GM12892 (cell line): ENCODE measurements at regions not wholly inside any gene's neighbourhood (a gene's known extent, or its start where the extent isn't known, plus 50 kb on each side); places are given as distances from the start of the nearest gene placed in this dataset.
"Not testable (repeated sequence)": the region's sequence is repeated elsewhere in the genome, so short reads cannot be mapped to it uniquely, and the experiment has no call there.

Experiments
- DNase-seq: peaks from one replicate; pipeline ENCODE4 v3.0.0; 2011; ENCODE audit not compliant: insufficient read length
- FAIRE-seq: peaks from 2 replicates; lab custom pipeline; 2011; peaks lifted over from hg19 to GRCh38; lab: Jason Lieb, UNC
- POLR2A ChIP-seq: IDR thresholded peaks from 2 replicates; pipeline ENCODE4 v1.6.1; 2011; ENCODE audit warnings: low read depth, low read length, control low read depth
- POLR2AphosphoS5 ChIP-seq: IDR thresholded peaks from 2 replicates; pipeline ENCODE4 v1.6.1; 2011; ENCODE audit warnings: low read depth, low read length, control low read depth
- TAF1 ChIP-seq: IDR thresholded peaks from 2 replicates; pipeline ENCODE4 v1.6.1; 2011; ENCODE audit warnings: low read depth, mild to moderate bottlenecking, control low read depth, low read length, borderline replicate concordance

DNA sequence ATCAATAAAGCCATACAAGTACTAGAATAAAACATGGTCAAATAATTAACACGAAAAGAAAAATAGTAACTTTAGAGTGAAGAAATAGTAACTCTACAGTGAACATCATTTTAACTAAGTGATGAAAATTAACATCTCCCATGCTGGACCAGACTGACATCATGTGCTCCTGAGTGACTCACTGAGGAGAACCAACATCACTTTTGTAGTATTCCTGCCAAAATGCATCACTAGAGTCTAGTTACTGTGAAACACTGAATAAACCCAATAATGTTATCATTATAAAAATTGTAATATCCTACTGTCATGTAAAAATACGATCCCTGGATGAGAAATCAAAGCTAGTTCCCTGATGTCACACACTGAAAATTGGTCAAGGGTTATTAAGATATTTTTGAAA is 361.3 kb downstream of the CD109 start:
- FAIRE-seq, result no peak
- no peak for DNase-seq
- TF ChIP-seq POLR2A, result no peak
- TF ChIP-seq TAF1, result no peak
- TF ChIP-seq POLR2AphosphoS5, result no peak

DNA sequence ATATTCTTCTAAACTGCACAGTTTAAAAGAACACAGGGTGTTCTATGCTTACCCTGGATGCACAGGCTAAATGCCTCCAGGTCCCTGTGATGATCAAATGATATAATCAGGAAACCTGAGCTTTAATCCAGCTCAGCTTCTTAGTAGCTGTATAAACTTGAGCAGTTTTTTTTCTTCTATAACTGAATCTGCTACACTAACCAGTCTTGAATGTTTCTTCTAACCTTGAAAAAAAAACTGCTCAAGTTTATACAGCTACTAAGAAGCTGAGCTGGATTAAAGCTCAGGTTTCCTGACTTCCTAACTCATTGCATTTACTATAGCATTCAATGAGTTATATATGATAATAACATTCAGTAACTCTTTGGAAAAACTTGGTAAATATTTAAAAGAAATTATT is 358.2 kb downstream of the CD109 start:
- FAIRE-seq (no peak), DNase-seq (no peak)
- TF ChIP-seq POLR2A (no peak), TAF1 (no peak), POLR2AphosphoS5 (no peak)

DNA sequence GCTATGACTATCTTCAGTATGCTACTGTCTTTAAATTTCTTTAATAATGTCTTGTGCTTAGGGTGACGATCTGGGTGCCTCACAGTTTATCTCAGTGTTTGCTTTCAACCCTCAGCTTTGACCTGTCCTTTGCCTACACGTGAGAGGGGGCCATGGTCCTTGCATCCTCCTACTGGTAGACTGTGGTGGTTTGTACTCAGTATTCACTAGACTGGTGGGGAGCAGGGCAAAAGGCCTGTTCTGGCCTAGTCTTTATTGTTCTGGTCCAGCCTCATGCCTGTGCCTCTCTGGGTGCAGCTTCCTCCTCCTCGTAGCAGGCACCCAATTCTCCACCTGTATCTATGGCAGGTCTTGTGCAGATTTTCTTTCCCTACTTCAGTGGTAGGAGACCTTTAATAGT is 354.9 kb downstream of the CD109 start:
- DNase-seq (no peak), FAIRE-seq (no peak)
- TF ChIP-seq TAF1 (no peak), POLR2A (no peak), POLR2AphosphoS5 (no peak)

DNA sequence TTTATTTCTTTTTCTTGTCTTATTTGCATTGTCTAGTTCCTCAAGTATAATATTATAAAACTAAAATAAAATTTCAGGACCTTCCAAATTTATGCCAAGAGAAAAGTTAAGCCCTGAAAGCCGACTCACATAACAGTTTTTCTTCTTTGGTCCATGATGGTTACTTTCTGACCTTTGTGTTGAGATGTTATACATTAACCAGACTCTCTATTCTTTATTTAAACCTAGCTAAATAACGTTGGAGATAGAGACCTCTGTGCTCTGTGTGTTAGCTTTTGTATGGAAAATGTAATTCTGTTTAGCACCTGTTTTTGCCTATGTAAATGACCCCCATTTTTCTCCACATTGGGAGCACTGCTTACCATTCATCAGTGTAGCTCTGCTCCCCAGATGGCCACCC is 352.4 kb downstream of the CD109 start:
- DNase-seq (no peak), FAIRE-seq (no peak)
- TF ChIP-seq POLR2A, result no peak

DNA sequence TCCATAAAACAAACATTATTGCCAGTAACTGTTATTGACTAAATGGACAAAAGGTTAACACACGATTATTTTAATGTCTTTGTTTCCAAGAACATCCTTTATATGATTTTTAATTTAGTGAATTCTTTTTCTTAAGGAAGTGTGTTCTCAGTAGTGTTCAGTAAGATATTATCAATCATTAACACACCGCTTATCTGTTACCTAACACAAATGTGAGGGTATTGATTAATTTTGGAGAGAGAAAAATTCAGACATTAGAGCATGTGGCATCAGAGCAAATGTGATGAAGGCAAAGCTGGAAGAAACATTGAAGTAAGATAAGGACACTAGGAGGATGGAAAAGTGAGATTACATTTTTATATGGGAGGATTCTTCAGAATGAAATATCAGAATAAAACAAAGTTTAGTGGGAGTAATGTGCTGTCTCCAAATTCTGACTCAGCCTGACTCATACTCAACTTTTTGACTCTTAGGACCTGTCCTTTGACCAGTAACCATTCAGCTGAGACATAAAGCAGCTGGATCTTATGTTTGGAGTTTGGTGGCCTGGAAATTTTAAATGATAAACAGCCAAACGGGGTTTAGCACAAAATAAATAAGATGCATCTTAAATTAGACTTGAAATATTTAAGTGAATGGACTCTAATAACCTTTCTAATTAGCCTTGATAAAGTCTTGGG is 348.6 kb downstream of the CD109 start:
- no peak for TF ChIP-seq TAF1
- no peak for TF ChIP-seq POLR2A
- TF ChIP-seq POLR2AphosphoS5, result no peak
- FAIRE-seq (no peak), DNase-seq (no peak)

DNA sequence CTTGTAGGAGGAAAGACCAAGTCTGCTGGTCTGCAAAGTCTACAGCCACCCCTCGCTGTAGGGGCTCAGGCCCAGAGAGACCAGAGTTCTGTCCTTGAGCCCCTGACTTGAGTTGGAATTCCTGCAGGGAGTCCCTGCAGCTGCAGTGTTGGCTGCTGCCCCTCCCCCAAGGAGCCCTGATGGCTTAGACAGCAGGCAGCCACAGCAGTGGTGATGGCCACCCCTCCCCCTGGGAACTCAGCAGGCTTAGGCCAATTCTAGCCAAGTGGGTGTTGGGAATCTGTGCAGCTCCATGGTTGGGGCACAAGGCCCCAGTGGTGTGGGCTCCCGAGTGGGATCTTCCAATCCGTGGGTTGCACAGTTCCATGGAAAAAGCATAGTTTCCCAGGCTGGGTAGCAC is 345.4 kb downstream of the CD109 start:
- TF ChIP-seq POLR2AphosphoS5 (no peak), POLR2A (no peak), TAF1 (no peak)
- DNase-seq, result no peak
- FAIRE-seq, result no peak

DNA sequence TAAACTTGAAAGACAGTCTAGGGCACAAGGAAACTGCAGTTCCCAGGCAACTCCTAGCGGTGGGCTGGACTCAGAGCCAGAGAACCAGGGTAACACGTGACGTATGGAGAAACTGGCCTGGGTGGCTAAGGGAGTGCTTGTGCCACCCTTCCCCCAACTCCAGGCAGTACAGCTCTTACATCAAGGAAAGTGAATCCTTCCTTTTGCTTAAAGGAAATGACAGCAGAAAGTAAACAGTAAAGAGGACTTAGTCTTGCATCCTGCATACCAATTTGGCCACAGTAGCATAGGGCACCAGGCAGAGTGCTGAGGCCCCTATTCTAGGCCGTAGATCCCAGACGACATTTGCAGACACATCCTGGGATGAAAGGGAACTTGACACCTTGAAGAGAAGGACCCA is 322.8 kb downstream of the CD109 start:
- no peak for FAIRE-seq
- no peak for DNase-seq
- TF ChIP-seq POLR2AphosphoS5, result no peak

DNA sequence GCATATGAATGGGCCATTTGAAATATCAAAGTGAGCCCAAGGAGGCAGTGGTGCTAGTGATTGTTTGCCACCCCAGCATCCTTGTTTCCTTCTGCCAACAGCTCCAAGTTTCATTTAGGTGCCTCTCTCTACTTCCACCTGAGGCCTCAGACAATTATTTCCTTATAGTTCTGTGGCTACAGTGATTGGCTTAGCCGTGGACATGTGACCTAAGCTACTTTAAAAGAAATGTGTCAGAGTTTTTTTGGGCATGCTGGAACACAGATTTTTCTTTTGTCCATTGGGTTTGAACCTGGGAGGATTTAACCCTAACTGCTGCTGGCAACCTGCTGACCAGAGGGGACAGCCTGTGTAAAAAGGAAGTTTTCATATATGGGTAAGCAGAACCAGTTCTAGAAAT is 319.4 kb downstream of the CD109 start:
- no peak for DNase-seq
- FAIRE-seq, result no peak
- TF ChIP-seq TAF1 (no peak), POLR2AphosphoS5 (no peak), POLR2A (no peak)

DNA sequence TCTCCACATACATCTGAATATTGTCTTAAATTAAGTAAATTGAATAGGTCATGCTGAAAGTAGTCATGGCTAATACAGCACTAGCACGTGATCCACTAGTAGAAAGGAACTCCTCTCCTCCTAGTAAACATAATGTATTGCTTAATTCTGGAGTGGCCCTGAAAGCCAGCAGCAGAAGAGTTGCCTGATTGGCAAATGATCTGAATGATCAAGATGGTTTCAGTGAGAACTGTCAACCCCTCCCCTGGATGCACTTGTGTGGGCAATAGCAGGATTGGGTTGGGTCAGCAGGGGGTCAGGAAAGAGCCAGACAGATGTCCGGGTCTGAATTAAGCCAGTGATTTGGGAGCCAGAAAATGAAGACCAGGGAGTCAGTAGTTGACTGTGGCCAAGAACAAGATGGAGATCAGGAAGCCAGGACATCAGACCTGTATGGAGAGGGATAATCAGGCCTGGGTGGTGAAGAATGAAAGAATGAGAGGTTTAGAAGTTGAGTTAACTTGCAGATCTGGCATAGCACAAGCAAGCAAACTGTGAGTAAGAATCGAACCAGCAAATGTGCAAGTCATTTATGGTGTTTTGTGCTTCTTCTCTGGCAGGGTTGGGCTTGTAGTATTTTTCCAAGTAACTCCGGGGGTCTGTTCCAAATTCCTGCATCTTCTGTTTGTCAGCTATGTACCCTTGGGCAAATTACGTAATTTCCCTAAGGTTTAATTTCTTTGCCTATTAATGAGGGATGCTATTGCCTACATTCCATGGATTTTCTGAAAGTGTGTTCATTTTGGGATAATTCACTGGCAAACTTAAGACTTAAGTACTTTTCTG is 304.9 kb downstream of the CD109 start:
- TF ChIP-seq POLR2AphosphoS5 (no peak), TAF1 (no peak), POLR2A (no peak)
- no peak for DNase-seq
- no peak for FAIRE-seq

DNA sequence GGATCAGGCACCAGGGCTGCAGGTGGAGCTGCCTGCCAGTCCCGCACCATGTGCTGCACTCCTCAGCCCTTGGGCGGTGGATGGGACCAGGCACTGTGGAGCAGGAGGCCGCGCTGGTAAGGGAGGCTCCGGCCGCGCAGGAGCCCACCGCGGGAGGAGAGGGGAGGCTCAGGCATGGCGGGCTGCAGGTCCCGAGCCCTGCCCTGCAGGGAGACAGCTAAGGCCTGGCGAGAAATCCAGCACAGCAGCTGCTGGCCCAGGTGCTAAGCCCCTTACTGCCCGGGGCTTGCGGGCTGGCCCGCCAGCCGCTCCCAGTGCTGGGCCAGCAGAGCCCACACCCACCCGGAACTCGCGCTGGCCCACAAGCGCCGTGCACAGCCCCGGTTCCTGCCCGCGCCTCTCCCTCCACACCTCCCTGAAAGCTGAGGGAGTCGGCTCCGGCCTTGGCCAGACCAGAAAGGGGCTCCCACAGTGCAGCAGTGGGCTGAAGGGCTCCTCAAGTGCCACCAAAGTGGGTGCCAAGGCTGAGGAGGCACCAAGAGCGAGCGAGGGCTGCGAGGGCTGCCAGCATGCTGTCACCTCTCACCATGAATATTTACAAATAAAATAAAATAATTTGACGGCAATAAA is 294.7 kb downstream of the CD109 start:
- FAIRE-seq, DNase-seq: not testable (repeated sequence)

DNA sequence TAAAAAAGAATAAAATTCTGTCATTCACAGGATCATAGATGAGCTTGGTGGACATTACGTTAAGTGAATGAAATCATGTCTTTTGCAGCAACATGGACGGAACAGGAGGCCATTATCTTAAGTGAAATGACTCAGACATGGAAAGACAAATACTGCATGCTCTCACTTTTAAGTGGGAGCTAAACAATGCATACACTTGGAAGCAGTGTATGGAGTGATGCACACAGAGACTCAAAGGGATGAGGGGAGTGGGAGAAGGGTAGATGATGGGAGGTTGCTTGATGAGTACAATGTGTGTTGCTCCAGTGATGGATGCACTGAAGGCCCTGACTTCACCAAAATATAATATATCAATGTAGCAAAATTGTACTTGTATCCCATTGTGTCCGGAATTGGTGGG is 293.4 kb downstream of the CD109 start:
- DNase-seq (no peak), FAIRE-seq (no peak)
- TF ChIP-seq TAF1 (no peak), POLR2AphosphoS5 (no peak), POLR2A (no peak)

DNA sequence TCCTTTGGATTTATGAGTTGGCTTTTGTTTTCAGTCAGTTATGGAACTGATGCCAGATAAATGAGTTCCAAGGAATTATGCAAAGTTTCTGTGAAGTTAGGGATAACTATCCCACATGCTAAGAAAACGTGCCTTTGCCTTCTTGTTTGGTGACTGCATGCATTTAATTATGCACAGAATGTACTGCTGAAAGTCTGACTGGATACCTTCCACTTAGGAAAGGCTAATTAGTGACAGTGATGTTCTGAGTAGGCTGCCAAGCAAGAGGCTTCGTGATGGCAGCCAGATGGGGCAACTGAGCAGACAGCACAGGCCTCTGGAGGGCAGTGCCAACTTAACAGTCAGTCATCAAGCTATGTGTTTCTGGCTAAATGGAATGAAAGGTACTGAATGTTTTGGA is 289.9 kb downstream of the CD109 start:
- no peak for TF ChIP-seq POLR2A
- TF ChIP-seq TAF1, result no peak
- no peak for TF ChIP-seq POLR2AphosphoS5
- FAIRE-seq (no peak), DNase-seq (no peak)
